Transverse colon (tissue), 4 donors: ENCODE measurements at regions not wholly inside any gene's neighbourhood (a gene's known extent, or its start where the extent isn't known, plus 50 kb on each side); places are given as distances from the start of the nearest gene placed in this dataset.

Experiments used
- DNase-seq: peaks from one replicate; pipeline ENCODE4 v3.0.0-alpha.2; 2019
- H3K27ac ChIP-seq, 4 donors: fragments of 200-600 bp; sonication (generic); 2 replicates each; pipeline ENCODE4 v1.5.1; 2016 to 2018; ENCODE audit warnings: inconsistent platforms in 4 of 4
- H3K27me3 ChIP-seq: fragments of 200-600 bp; sonication (generic); 2 replicates; pipeline ENCODE4 v1.5.1; 2017; ENCODE audit warnings: inconsistent platforms
- H3K36me3 ChIP-seq, 4 donors: fragments of 200-600 bp; sonication (generic); 2 replicates each; pipeline ENCODE4 v1.5.1; 2017 to 2019; ENCODE audit warnings: inconsistent platforms in 4 of 4
- H3K4me1 ChIP-seq, 4 donors: fragments of 200-600 bp; sonication (generic); 2 replicates each; pipeline ENCODE4 v1.5.1; 2017 to 2020; ENCODE audit warnings: inconsistent platforms in 4 of 4
- H3K4me3 ChIP-seq, 4 donors: fragments of 200-600 bp; sonication (generic); 1 replicate in 1 of 4; 2 replicates in 3 of 4; pipeline versions ENCODE4 v1.5.1 to v1.6.1; 2017 to 2019; ENCODE audit warnings: inconsistent platforms in 4 of 4
- H3K9me3 ChIP-seq, 2 donors: fragments of 200-600 bp; sonication (generic); 2 replicates each; pipeline ENCODE4 v1.5.1; 2017 to 2019; ENCODE audit warnings: inconsistent platforms in 2 of 2
- EP300 ChIP-seq: sonication (generic); formaldehyde crosslinking; IDR thresholded peaks from one replicate; pipeline ENCODE4 v1.6.1; 2017; ENCODE audit warnings: antibody characterized with exemption, low read depth
- POLR2A ChIP-seq: fragments of 450-650 bp; IDR thresholded peaks from one replicate; pipeline ENCODE4 v1.6.1; 2016; ENCODE audit warnings: antibody characterized with exemption, mild to moderate bottlenecking, moderate library complexity
- POLR2AphosphoS5 ChIP-seq, 3 donors: sonication (generic); formaldehyde crosslinking; IDR thresholded peaks; one replicate each; pipeline ENCODE4 v1.6.1; 2016; ENCODE audit warnings: antibody characterized with exemption in 3 of 3
- WGBS, 2 donors: methylation state at CpG; one replicate each; pipeline ENCODE4 v1.1.5; 2018; ENCODE audit warnings: low coverage in 1 of 2; 5-methylcytosine and 5-hydroxymethylcytosine counted together
- in situ Hi-C, 4 donors: fragments of 200-750 bp; cut with MboI; loops; one replicate each; pipeline versions ENCODE4 v1.15.0 to v1.15.1; 2017; ENCODE audit warnings: low sequenced_read_pairs in 3 of 4, low pct_ligation_motif_present in 1 of 4, low pct_unique_long_range_greater_than_20kb in 1 of 4
- intact Hi-C: fragments of 100-400 bp; cut with DNase I; formaldehyde crosslinking; loops from one replicate; pipeline ENCODE4 v1.15.1; 2023; ENCODE audit warnings: low total_unique reads
- TF ChIP-seq, protein P1 (sequence below), 5 experiments: fragments of 200-600 bp in 3 of 5; fragments of 450-650 bp in 2 of 5; sonication (generic) in 3 of 5; IDR thresholded peaks; 1 replicate in 2 of 5; 2 replicates in 3 of 5; pipeline ENCODE4 v1.5.1; 2016 to 2017; ENCODE audit warnings: antibody characterized with exemption in 5 of 5, inconsistent platforms in 3 of 5, mild to moderate bottlenecking in 2 of 5, moderate library complexity in 1 of 5

DNA sequence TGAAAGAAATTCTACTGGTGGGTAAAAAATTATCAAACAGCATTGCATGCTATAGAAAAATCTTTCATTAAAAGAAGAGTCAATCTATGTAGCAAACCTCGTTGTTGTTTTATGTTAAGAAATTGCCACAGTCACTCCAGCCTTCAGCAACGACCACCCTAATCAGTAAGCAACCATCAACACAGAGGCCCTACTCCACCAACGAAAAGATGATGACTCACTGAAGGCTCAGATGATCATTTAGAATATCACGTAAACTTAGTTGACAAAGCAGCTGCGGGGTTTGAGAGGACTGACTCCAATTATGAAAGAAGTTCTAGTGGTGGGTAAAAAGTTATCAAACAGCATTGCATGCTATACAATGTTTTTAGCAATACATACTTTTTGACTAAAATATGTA lies 242.6 kb downstream of the DRD1 start:
- no peak for DNase-seq
- no peaks in the 10 kb centered on the region for H3K4me1 ChIP-seq
- in situ Hi-C loops (no loop called here), intact Hi-C loops (no loop called here)
- 72 to 83% methylated on average over 2 to 5 of the region's 5 CpGs for WGBS, 2 donors
- no peaks in the 10 kb centered on the region for H3K36me3 ChIP-seq
- TF ChIP-seq, protein P1, sequence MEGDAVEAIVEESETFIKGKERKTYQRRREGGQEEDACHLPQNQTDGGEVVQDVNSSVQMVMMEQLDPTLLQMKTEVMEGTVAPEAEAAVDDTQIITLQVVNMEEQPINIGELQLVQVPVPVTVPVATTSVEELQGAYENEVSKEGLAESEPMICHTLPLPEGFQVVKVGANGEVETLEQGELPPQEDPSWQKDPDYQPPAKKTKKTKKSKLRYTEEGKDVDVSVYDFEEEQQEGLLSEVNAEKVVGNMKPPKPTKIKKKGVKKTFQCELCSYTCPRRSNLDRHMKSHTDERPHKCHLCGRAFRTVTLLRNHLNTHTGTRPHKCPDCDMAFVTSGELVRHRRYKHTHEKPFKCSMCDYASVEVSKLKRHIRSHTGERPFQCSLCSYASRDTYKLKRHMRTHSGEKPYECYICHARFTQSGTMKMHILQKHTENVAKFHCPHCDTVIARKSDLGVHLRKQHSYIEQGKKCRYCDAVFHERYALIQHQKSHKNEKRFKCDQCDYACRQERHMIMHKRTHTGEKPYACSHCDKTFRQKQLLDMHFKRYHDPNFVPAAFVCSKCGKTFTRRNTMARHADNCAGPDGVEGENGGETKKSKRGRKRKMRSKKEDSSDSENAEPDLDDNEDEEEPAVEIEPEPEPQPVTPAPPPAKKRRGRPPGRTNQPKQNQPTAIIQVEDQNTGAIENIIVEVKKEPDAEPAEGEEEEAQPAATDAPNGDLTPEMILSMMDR (IDR thresholded peaks at IDR 0.05): no peak
- TF ChIP-seq EP300 (no peak), POLR2A (no peak), POLR2AphosphoS5 (IDR thresholded peaks at IDR 0.05) (no peak)
- H3K4me3 ChIP-seq: no peak overlapping the region
- no peaks in the 10 kb centered on the region for H3K27me3 ChIP-seq
- H3K27ac ChIP-seq: no peak overlapping the region
- H3K9me3 ChIP-seq: no peaks in the 10 kb centered on the region

DNA sequence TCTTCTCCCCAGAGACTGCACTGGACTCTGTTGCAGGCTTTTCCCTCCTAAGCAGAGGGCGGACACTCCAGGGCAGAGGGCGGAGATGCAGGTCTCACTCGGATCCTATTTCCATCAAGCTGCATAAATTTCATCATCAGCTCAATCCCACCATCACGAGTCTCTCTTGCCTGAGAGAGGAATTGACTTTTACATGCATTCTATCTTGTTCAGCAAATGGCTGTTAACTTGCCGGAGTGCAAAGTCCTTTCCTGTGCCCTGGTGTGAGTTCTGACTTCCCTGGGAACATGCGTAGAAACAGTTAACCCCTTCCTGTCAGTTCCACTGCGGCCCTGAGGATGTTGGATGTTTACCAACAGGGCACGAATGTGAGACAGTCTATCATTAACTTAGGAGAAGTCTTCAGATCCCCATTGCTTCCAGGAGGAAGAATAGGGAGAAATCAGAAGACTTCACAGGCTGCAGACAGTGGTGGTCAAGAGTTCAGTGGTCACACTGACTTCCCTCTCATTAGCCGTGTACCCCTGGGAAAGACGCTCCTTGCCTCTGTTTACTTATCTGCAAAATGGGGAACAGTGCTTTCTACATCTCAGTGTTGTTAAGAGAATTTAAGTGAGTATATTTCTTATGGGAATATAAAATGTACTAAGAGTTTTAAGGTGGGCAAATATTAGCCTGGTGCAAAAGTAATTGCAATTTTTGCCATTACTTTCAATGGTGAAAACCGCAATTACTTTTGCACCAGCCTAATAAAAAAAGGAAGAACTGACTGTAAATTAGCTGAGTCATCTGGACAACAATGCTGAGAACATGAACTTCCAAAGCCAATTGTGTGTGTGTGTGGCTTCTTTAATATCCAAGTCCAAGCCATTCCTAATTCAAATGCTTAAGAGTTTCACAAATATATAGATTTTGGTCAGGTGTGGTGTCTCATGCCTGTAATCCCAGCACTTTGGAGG lies 248.0 kb downstream of the DRD1 start:
- 30 to 33% methylated on average over 6 to 11 of the region's 11 CpGs for WGBS, 2 donors
- no peak for DNase-seq
- in situ Hi-C loops (no loop called here), intact Hi-C loops (no loop called here)
- TF ChIP-seq, protein P1 (IDR thresholded peaks at IDR 0.05): no peak
- TF ChIP-seq POLR2AphosphoS5 (IDR thresholded peaks at IDR 0.05) (no peak), EP300 (no peak), POLR2A (no peak)
- no peak overlapping the region for H3K4me3 ChIP-seq
- H3K27ac ChIP-seq: no peak overlapping the region
- H3K36me3 ChIP-seq: no peaks in the 10 kb centered on the region
- H3K4me1 ChIP-seq: peaks cover 0 to 3% (median 0%) of the 10 kb centered on the region in 4 donors
- H3K27me3 ChIP-seq: no peaks in the 10 kb centered on the region
- no peaks in the 10 kb centered on the region for H3K9me3 ChIP-seq

DNA sequence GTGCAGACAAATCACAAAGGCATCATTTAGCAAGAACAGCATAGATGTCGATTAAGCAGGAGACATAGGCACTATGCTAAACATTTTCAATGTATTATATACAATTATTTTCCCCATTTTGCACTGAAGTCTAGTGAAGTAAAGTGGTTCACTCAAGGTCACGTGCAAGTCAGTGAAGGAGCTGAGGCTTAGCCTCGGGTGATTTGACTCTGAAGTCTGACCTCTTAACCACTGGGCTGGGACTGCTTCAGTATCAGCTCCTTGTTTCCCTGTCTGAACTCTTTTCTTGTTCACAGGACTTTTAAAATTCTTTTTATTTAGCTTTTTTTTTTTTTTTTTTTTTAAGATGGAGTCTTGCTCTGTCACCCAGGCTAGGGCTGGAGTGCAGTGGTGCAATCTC lies 262.7 kb downstream of the DRD1 start:
- intact Hi-C loops: no loop called here
- in situ Hi-C loops: no loop called here
- no peaks in the 10 kb centered on the region for H3K27me3 ChIP-seq
- no peaks in the 10 kb centered on the region for H3K36me3 ChIP-seq
- no peaks in the 10 kb centered on the region for H3K9me3 ChIP-seq
- 73 to 76% methylated on average over 3 of the region's 3 CpGs for WGBS, 2 donors
- no peak overlapping the region for H3K4me3 ChIP-seq
- no peak for DNase-seq
- no peaks in the 10 kb centered on the region for H3K4me1 ChIP-seq
- TF ChIP-seq POLR2A (no peak), POLR2AphosphoS5 (IDR thresholded peaks at IDR 0.05) (no peak), EP300 (no peak)
- TF ChIP-seq, protein P1 (IDR thresholded peaks at IDR 0.05): no peak
- no peak overlapping the region for H3K27ac ChIP-seq

DNA sequence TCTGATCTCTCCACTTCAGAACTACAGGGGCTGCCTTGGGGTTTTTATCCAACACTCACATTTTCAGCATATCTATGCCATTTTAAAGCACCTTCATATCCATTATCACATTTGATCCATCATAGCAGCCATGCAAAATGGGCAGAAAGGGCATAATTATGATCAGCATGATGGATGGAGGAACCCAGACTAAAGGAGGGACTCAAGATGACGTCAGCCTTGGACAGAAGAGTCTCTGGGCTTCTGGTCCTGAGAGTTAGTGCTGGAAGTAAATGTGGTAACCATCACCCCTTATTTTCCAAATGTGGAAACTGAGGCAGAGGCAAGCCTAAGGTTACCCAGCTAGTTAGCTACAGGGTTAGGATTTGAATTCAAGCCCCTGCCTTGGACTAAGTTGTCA lies 273.1 kb downstream of the DRD1 start:
- H3K36me3 ChIP-seq: no peaks in the 10 kb centered on the region
- DNase-seq: no peak
- no peak overlapping the region for H3K27ac ChIP-seq
- no peak overlapping the region for H3K4me3 ChIP-seq
- TF ChIP-seq POLR2A (no peak), EP300 (no peak), POLR2AphosphoS5 (IDR thresholded peaks at IDR 0.05) (no peak)
- TF ChIP-seq, protein P1 (IDR thresholded peaks at IDR 0.05): no peak
- in situ Hi-C loops: no loop called here
- intact Hi-C loops: no loop called here
- H3K4me1 ChIP-seq: no peaks in the 10 kb centered on the region
- 94% methylated on average over 1 of the region's 1 CpG; no CpG with 5 or more reads in 1 of the 2 donors for WGBS, 2 donors
- H3K27me3 ChIP-seq: no peaks in the 10 kb centered on the region
- H3K9me3 ChIP-seq: no peaks in the 10 kb centered on the region
